ENCODE measurements at regions not wholly inside any gene's neighbourhood (a gene's known extent, or its start where the extent isn't known, plus 50 kb on each side); places are given as distances from the start of the nearest gene placed in this dataset.
"Not testable (repeated sequence)": the region's sequence is repeated elsewhere in the genome, so short reads cannot be mapped to it uniquely, and the experiment has no call there.

- no peaks in the 10 kb centered on the region for H3K27me3 ChIP-seq (ENCODE audit: control insufficient read depth, insufficient read depth, low read length)
- no peak for DNase-seq
- no peaks in the 10 kb centered on the region for H3K36me3 ChIP-seq (replicated peaks; ENCODE audit: control insufficient read depth, insufficient read depth, low read length)
- H3K4me3 ChIP-seq (ENCODE audit: insufficient read depth, low read depth, low read length) = no peak overlapping the region
These were observed 970.4 kb downstream of the RPA4 start for GRCh38 chrX:97854086-97854485.

- no peak overlapping the region for H3K4me3 ChIP-seq (ENCODE audit: insufficient read depth, low read depth, low read length)
- H3K27me3 ChIP-seq (ENCODE audit: control insufficient read depth, insufficient read depth, low read length) = no peaks in the 10 kb centered on the region
- DNase-seq = no peak
- no peaks in the 10 kb centered on the region for H3K36me3 ChIP-seq (replicated peaks; ENCODE audit: control insufficient read depth, insufficient read depth, low read length)
These were observed 974.9 kb downstream of the RPA4 start for GRCh38 chrX:97858592-97858991.

- no peak for DNase-seq
- no peaks in the 10 kb centered on the region for H3K36me3 ChIP-seq (replicated peaks; ENCODE audit: control insufficient read depth, insufficient read depth, low read length)
- H3K27me3 ChIP-seq (ENCODE audit: control insufficient read depth, insufficient read depth, low read length) = no peaks in the 10 kb centered on the region
- no peak overlapping the region for H3K4me3 ChIP-seq (ENCODE audit: insufficient read depth, low read depth, low read length)
These were observed 976.5 kb downstream of the RPA4 start for GRCh38 chrX:97860226-97860625.

- H3K36me3 ChIP-seq (replicated peaks; ENCODE audit: control insufficient read depth, insufficient read depth, low read length) = no peaks in the 10 kb centered on the region
- DNase-seq = no peak
- no peaks in the 10 kb centered on the region for H3K27me3 ChIP-seq (ENCODE audit: control insufficient read depth, insufficient read depth, low read length)
These were observed 979.6 kb downstream of the RPA4 start for GRCh38 chrX:97863261-97863660.

GRCh38 chrX:97867266-97867665 lies 983.6 kb downstream of the RPA4 start:
- no peaks in the 10 kb centered on the region for H3K27me3 ChIP-seq (ENCODE audit: control insufficient read depth, insufficient read depth, low read length)
- H3K4me3 ChIP-seq (ENCODE audit: insufficient read depth, low read depth, low read length) = no peak overlapping the region
- H3K36me3 ChIP-seq (replicated peaks; ENCODE audit: control insufficient read depth, insufficient read depth, low read length) = no peaks in the 10 kb centered on the region
- DNase-seq = no peak

More at GRCh38 chrX:97863261-97863660, 979.6 kb downstream of the RPA4 start:
- H3K4me3 ChIP-seq (ENCODE audit: insufficient read depth, low read depth, low read length) = no peak overlapping the region

- DNase-seq = no peak
- Histone ChIP-seq H3K27me3 (ENCODE audit: control insufficient read depth, insufficient read depth, low read length) (no peaks in the 10 kb centered on the region), H3K36me3 (replicated peaks; ENCODE audit: control insufficient read depth, insufficient read depth, low read length) (no peaks in the 10 kb centered on the region), H3K4me3 (ENCODE audit: insufficient read depth, low read depth, low read length) (no peak overlapping the region)
These were observed 993.1 kb downstream of the RPA4 start for GRCh38 chrX:97876697-97877407.

- Histone ChIP-seq H3K36me3 (replicated peaks; ENCODE audit: control insufficient read depth, insufficient read depth, low read length) (no peaks in the 10 kb centered on the region), H3K27me3 (ENCODE audit: control insufficient read depth, insufficient read depth, low read length) (no peaks in the 10 kb centered on the region), H3K4me3 (ENCODE audit: insufficient read depth, low read depth, low read length) (no peak overlapping the region)
- DNase-seq = no peak
These were observed 998.6 kb downstream of the RPA4 start for GRCh38 chrX:97882306-97882705.

- DNase-seq = no peak
- Histone ChIP-seq H3K36me3 (replicated peaks; ENCODE audit: control insufficient read depth, insufficient read depth, low read length) (no peaks in the 10 kb centered on the region), H3K4me3 (ENCODE audit: insufficient read depth, low read depth, low read length) (no peak overlapping the region), H3K27me3 (ENCODE audit: control insufficient read depth, insufficient read depth, low read length) (no peaks in the 10 kb centered on the region)
These were observed 1012.0 kb downstream of the RPA4 start for GRCh38 chrX:97895751-97896150.

- H3K27me3 ChIP-seq (ENCODE audit: control insufficient read depth, insufficient read depth, low read length) = no peaks in the 10 kb centered on the region
- H3K4me3 ChIP-seq (ENCODE audit: insufficient read depth, low read depth, low read length) = no peak overlapping the region
- no peak for DNase-seq
- no peaks in the 10 kb centered on the region for H3K36me3 ChIP-seq (replicated peaks; ENCODE audit: control insufficient read depth, insufficient read depth, low read length)
These were observed 1014.3 kb downstream of the RPA4 start for GRCh38 chrX:97897998-97898397.

- Histone ChIP-seq H3K27me3 (ENCODE audit: control insufficient read depth, insufficient read depth, low read length) (no peaks in the 10 kb centered on the region), H3K4me3 (ENCODE audit: insufficient read depth, low read depth, low read length) (no peak overlapping the region), H3K36me3 (replicated peaks; ENCODE audit: control insufficient read depth, insufficient read depth, low read length) (no peaks in the 10 kb centered on the region)
- no peak for DNase-seq
These were observed 1015.1 kb downstream of the RPA4 start for GRCh38 chrX:97898798-97899197.

- no peak overlapping the region for H3K4me3 ChIP-seq (ENCODE audit: insufficient read depth, low read depth, low read length)
- H3K27me3 ChIP-seq (ENCODE audit: control insufficient read depth, insufficient read depth, low read length) = no peaks in the 10 kb centered on the region
- no peak for DNase-seq
- H3K36me3 ChIP-seq (replicated peaks; ENCODE audit: control insufficient read depth, insufficient read depth, low read length) = no peaks in the 10 kb centered on the region
These were observed 1024.1 kb downstream of the RPA4 start for GRCh38 chrX:97907791-97908190.

- Histone ChIP-seq H3K4me3 (ENCODE audit: insufficient read depth, low read depth, low read length) (no peak overlapping the region), H3K36me3 (replicated peaks; ENCODE audit: control insufficient read depth, insufficient read depth, low read length) (no peaks in the 10 kb centered on the region), H3K27me3 (ENCODE audit: control insufficient read depth, insufficient read depth, low read length) (no peaks in the 10 kb centered on the region)
- DNase-seq = no peak
These were observed 1025.5 kb downstream of the RPA4 start for GRCh38 chrX:97909245-97909644.

- not testable (repeated sequence) for H3K4me3 ChIP-seq (ENCODE audit: insufficient read depth, low read depth, low read length); H3K36me3 ChIP-seq (replicated peaks; ENCODE audit: control insufficient read depth, insufficient read depth, low read length); H3K27me3 ChIP-seq (ENCODE audit: control insufficient read depth, insufficient read depth, low read length); DNase-seq
These were observed 1031.7 kb downstream of the RPA4 start for GRCh38 chrX:97915390-97915789.

GRCh38 chrX:97921223-97921622 lies 1037.5 kb downstream of the RPA4 start:
- not testable (repeated sequence) for H3K27me3 ChIP-seq (ENCODE audit: control insufficient read depth, insufficient read depth, low read length); DNase-seq; H3K4me3 ChIP-seq (ENCODE audit: insufficient read depth, low read depth, low read length); H3K36me3 ChIP-seq (replicated peaks; ENCODE audit: control insufficient read depth, insufficient read depth, low read length)

- H3K36me3 ChIP-seq (replicated peaks; ENCODE audit: control insufficient read depth, insufficient read depth, low read length) = no peaks in the 10 kb centered on the region
- no peak overlapping the region for H3K4me3 ChIP-seq (ENCODE audit: insufficient read depth, low read depth, low read length)
- H3K27me3 ChIP-seq (ENCODE audit: control insufficient read depth, insufficient read depth, low read length) = no peaks in the 10 kb centered on the region
- DNase-seq = no peak
These were observed 1047.9 kb downstream of the RPA4 start for GRCh38 chrX:97931586-97931985.

GRCh38 chrX:97936296-97936695 lies 1052.6 kb downstream of the RPA4 start:
- no peaks in the 10 kb centered on the region for H3K27me3 ChIP-seq (ENCODE audit: control insufficient read depth, insufficient read depth, low read length)
- H3K4me3 ChIP-seq (ENCODE audit: insufficient read depth, low read depth, low read length) = no peak overlapping the region
- no peak for DNase-seq
- no peaks in the 10 kb centered on the region for H3K36me3 ChIP-seq (replicated peaks; ENCODE audit: control insufficient read depth, insufficient read depth, low read length)

Measured in H7 (cell line).